Muscle of back (tissue), 3 donors: ENCODE measurements at regions not wholly inside any gene's neighbourhood (a gene's known extent, or its start where the extent isn't known, plus 50 kb on each side); places are given as distances from the start of the nearest gene placed in this dataset.
"Not testable (repeated sequence)": the region's sequence is repeated elsewhere in the genome, so short reads cannot be mapped to it uniquely, and the experiment has no call there.

Source experiments
- DNase-seq, 3 donors: peaks; one replicate each; pipeline versions ENCODE4 v3.0.0 to v3.0.0-alpha.2; 2013

- DNase-seq = no peak
Measured at GRCh38 chr10:62496925-62497324, 122.8 kb downstream of the ZNF365 start.

GRCh38 chr10:62498271-62498670, 124.1 kb downstream of the ZNF365 start:
- no peak for DNase-seq

- not testable (repeated sequence) for DNase-seq
Measured at GRCh38 chr10:62500116-62500515, 125.9 kb downstream of the ZNF365 start.

- no peak for DNase-seq
Measured at GRCh38 chr10:62501547-62501946, 127.4 kb downstream of the ZNF365 start.

DNA sequence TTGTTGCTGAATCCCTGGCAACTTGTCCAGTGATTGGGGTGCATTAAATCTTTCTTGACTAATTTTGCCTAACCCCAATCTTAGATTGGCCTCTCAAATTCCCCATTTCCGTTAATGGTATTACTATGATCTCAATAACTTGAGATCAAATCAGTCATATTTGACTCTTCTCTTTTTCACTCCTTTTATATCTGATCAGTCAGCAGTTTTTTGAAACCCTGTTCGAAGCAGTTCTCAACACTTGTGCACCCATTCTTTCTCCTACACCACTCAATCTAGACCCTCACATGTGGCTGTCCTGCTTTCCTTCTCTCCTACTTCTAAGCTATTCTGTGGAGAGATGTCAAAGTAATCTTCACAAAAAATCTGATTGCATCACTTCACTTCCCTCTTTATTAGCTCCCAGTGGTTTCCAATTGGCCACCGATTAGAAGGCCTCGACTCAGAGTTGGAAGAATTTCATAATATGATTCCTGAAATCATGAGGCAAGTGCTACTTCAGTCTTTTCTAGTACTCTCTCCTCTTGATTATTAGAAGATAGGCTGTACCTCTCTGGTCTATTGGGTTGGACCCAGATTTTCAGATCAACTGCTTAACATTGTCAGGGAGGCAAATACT, 128.9 kb downstream of the ZNF365 start:
- no peak for DNase-seq

GRCh38 chr10:62503872-62504271, 129.7 kb downstream of the ZNF365 start:
- no peak for DNase-seq

DNA sequence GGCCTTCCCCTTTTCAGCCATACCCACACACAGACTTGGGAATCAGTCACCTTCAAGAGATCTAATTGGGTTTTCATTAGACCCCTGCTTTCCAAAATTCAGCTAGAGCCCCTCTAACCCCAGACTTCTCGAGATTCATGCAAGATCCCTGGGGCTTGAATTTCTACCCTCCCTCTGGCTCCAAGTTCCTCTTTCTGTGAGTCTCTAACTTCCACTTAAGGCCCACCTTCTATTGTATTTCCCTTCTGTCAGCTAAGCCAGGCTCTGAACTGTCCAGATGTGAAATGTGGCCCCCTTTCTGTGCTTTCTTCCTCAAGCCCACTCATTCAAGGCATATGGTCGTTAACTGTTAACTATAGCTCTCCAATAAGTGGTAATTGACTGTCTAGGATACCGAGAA, 132.2 kb downstream of the ZNF365 start:
- DNase-seq = no peak

DNA sequence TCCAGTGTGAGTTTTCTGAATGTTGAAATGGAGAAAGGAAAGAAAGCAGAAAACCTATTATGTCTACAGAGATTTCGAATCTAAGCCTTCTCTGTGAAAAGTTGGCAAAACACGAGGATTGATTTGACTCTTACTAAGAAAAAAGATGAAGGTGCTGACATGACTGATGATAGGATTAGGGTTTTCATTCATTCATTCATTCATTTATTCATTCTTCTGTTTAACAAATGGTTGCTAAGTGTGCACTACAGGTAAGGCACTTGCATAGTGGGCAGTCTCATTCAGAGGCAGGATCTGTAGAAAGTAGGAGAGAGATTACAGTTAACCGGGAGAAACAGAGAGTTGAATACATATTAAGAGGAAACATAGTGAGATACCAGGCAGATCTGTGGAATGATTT, 137.1 kb downstream of the ZNF365 start:
- DNase-seq = no peak

DNA sequence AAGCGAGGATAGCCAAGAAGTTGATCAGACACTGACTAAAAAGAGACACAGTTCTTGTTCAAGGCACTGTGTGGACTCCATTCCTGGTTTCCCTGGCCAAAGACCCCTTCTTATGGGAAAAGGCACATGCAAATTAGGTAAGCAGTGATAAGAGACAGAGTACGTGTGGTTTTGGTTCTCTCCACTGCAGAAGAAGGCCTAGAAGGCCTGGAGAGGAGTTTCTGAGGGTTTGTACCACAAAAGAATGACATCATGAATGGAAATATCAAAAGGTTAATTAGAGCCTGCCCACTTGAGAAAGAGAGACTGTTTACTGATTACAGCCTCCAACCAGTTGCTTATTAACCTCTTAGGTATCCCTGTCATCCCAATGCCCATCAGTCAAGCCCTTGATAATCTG, 137.5 kb downstream of the ZNF365 start:
- DNase-seq = no peak

GRCh38 chr10:62512732-62513475, 138.7 kb downstream of the ZNF365 start:
- DNase-seq = no peak

- DNase-seq = no peak
Measured at GRCh38 chr10:62514079-62514693, 140.0 kb downstream of the ZNF365 start.

DNA sequence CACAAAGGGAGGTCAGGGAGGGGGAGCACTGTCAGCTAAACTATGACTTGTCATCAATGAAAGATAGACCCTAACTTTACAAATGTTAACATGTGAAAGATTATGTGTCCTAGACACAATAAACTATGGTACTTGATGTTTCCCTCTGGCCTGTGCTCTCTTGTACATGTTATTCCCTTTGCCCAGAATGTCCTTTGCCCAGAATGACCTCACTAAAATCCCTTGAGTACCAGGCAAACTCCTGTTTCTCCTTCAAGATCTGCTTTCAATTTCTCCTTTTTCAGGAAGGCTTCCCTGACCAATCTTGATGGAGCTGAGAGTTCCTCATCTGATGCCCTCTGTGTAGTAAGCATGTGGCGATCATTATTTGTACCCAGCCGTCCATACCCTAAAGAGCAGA, 143.1 kb downstream of the ZNF365 start:
- DNase-seq = no peak

GRCh38 chr10:62527019-62527827, 153.1 kb downstream of the ZNF365 start:
- no peak for DNase-seq

- no peak for DNase-seq
Measured at GRCh38 chr10:62528441-62528840, 154.3 kb downstream of the ZNF365 start.

- DNase-seq = no peak
Measured at GRCh38 chr10:62529396-62529795, 155.2 kb downstream of the ZNF365 start.

DNA sequence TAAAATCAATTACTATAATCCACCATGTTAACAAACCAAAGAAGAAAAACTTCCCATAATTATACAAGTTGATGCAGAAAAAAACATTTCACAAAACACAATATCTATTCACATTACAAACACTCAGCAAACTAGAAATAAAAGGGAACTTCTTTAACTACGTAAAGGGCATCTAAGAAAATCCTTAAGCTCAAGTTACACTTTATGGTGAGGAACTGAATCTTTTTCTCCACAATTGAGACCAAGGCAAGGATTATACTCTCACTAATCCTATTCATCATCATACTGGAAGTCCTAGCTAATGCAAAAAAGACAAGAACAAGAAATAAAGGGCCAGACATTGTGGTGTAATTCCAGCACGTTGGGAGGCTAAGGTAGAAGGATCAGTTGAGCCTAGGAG, 159.9 kb downstream of the ZNF365 start:
- DNase-seq = no peak

DNA sequence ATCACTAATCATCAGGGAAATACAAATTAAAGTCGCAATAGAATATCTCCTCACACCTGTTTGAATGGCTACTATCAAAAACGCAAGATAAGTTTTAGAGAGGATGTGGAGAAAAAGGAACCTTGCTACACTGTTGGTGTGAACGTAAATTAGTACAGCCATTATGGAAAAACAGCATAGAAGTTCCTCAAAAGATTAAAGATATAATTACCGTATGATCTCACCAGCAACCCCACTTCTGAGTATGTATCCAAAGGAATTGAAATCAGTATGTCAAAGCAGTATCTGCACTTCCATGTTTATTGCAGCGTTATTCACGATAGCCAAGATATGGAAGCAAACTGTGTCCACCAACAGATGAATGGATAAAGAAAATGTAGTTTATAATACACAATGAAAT, 164.4 kb downstream of the ZNF365 start:
- DNase-seq = no peak

- DNase-seq = no peak
Measured at GRCh38 chr10:62540389-62540788, 166.2 kb downstream of the ZNF365 start.

DNA sequence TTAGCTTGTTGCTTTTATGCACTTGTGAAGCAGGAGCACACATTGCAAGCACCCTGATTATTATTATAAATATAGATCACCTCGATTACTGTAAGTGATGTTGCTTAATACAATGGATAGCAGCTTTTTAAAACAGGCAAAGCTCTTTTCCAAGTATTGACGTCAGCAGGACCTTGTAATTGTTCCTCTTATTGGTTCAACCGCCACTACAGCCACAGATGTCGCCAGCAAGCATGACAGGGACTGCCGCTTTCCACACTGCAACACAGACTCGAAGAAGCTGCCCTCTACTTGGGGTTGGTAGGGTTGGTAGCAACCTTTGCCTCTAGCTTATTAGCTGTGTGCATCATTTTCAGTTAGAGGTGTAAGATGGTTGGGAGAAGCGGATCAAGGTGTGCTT, 167.6 kb downstream of the ZNF365 start:
- DNase-seq = no peak

- no peak for DNase-seq
Measured at GRCh38 chr10:62543571-62544355, 169.6 kb downstream of the ZNF365 start.
